Lung (tissue), 11 donors: ENCODE measurements at regions not wholly inside any gene's neighbourhood (a gene's known extent, or its start where the extent isn't known, plus 50 kb on each side); places are given as distances from the start of the nearest gene placed in this dataset.
A peak's percentile ranks its signal among the peaks of the same experiment; 100 is the strongest.

ENCODE experiments used
- ATAC-seq: fragments of 200-7000 bp; cut with Tn5 transposase; one replicate; pipeline ENCODE4 v1.9.1; 2020; ENCODE audit warnings: moderate number of reproducible peaks; ENCODE audit not compliant: insufficient read depth, low FRiP score
- DNase-seq, 3 donors: peaks; one replicate each; pipeline ENCODE4 v3.0.0-alpha.2; 2013 to 2017
- H3K27ac ChIP-seq, 2 donors: one replicate each; pipeline ENCODE4 v1.5.1; 2013; ENCODE audit warnings: mild to moderate bottlenecking in 2 of 2, moderate library complexity in 2 of 2, control low read depth in 1 of 2, inconsistent platforms in 1 of 2, low read depth in 1 of 2, low read length in 1 of 2
- H3K27me3 ChIP-seq, 3 donors: one replicate each; pipeline ENCODE4 v1.5.1; 2013; ENCODE audit warnings: low read length in 2 of 3; ENCODE audit not compliant: control insufficient read depth in 3 of 3, insufficient read depth in 3 of 3
- H3K36me3 ChIP-seq, 4 donors: one replicate each; pipeline ENCODE4 v1.5.1; 2013; ENCODE audit warnings: low read length in 4 of 4, mild to moderate bottlenecking in 1 of 4, moderate library complexity in 1 of 4; ENCODE audit not compliant: control insufficient read depth in 4 of 4, insufficient read depth in 4 of 4
- H3K4me1 ChIP-seq, 5 donors: one replicate each; pipeline ENCODE4 v1.5.1; 2013; ENCODE audit warnings: low read length in 5 of 5, mild to moderate bottlenecking in 2 of 5, moderate library complexity in 1 of 5; ENCODE audit not compliant: control insufficient read depth in 5 of 5, insufficient read depth in 5 of 5
- H3K4me3 ChIP-seq: one replicate; pipeline ENCODE4 v1.5.1; 2013; ENCODE audit warnings: mild to moderate bottlenecking, control low read depth, moderate library complexity
- H3K9ac ChIP-seq, 2 donors: one replicate each; pipeline ENCODE4 v1.5.1; 2013; ENCODE audit warnings: low read length in 2 of 2, control low read depth in 1 of 2; ENCODE audit not compliant: insufficient read depth in 1 of 2
- H3K9me3 ChIP-seq, 4 donors: one replicate each; pipeline ENCODE4 v1.5.1; 2013; ENCODE audit warnings: low read length in 3 of 4, mild to moderate bottlenecking in 1 of 4, moderate library complexity in 1 of 4; ENCODE audit not compliant: control insufficient read depth in 4 of 4, insufficient read depth in 3 of 4
- WGBS, 2 donors: extraction: QIAGEN DNeasy Blood & Tissue Kit; methylation state at CpG; one replicate each; pipeline ENCODE4 v1.1.7; 2013; 5-methylcytosine and 5-hydroxymethylcytosine counted together
- TF ChIP-seq, protein P1 (sequence below): IDR thresholded peaks from 2 replicates; pipeline ENCODE4 v1.5.1; 2012; ENCODE audit warnings: mild to moderate bottlenecking; ENCODE audit errors: control extremely low read depth, extremely low read depth
- donor health status: control.
- donor health status: control.
- donor health status: Bipolar disorder and iron deficiency.
- donor health status: healthy.
- donor health status: DM: yes; HTN: yes; CAD: no.

DNA sequence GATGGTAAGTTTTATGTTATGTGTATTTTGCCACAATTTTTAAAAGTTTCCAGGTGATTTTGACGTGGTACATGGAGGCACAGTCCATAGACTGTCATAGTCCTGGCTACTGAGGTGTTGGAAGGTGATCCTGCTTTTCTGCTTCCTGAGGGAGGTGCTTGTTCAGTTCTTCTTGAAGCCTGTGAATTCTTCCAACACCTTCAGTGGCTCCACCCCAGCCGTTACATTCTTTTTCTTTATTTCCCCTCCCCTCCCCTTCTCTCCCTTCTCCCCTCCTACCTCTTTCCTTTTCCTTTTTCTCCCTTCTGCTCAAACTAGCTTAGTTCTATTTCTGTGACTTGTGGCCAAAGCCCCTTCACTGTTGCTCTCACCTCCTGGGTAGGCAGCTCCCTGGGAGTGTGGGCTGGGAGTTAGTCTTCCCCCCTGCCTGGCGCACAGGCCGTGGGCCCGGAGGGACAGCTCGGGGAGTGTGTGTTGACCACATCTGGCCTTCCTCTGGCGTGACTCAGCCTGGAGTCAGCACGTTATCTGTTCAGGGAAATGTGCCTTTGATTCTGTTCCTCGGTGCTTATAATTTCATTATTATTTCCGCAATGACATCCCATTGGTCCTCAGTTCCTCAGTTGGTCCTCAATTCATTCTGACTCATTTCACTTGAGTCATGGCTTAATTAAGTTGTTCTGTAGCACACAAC is 566.2 kb downstream of the TBC1D22A start:
- H3K27me3 ChIP-seq, result peaks cover 0 to 4% (median 3%) of the 10 kb centered on the region in 3 donors
- H3K9ac ChIP-seq, result no peak overlapping the region
- peaks cover 0 to 10% (median 2%) of the 10 kb centered on the region in 4 donors for H3K9me3 ChIP-seq
- DNase-seq, result no peak
- ATAC-seq, result peak; percentile 36
- H3K27ac ChIP-seq, result no peak overlapping the region
- TF ChIP-seq, protein P1, sequence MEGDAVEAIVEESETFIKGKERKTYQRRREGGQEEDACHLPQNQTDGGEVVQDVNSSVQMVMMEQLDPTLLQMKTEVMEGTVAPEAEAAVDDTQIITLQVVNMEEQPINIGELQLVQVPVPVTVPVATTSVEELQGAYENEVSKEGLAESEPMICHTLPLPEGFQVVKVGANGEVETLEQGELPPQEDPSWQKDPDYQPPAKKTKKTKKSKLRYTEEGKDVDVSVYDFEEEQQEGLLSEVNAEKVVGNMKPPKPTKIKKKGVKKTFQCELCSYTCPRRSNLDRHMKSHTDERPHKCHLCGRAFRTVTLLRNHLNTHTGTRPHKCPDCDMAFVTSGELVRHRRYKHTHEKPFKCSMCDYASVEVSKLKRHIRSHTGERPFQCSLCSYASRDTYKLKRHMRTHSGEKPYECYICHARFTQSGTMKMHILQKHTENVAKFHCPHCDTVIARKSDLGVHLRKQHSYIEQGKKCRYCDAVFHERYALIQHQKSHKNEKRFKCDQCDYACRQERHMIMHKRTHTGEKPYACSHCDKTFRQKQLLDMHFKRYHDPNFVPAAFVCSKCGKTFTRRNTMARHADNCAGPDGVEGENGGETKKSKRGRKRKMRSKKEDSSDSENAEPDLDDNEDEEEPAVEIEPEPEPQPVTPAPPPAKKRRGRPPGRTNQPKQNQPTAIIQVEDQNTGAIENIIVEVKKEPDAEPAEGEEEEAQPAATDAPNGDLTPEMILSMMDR, result no peak
- H3K4me1 ChIP-seq, result no peaks in the 10 kb centered on the region
- no peak overlapping the region for H3K4me3 ChIP-seq
- 50 to 73% methylated on average over 10 of the region's 10 CpGs for WGBS, 2 donors
- no peaks in the 10 kb centered on the region for H3K36me3 ChIP-seq

DNA sequence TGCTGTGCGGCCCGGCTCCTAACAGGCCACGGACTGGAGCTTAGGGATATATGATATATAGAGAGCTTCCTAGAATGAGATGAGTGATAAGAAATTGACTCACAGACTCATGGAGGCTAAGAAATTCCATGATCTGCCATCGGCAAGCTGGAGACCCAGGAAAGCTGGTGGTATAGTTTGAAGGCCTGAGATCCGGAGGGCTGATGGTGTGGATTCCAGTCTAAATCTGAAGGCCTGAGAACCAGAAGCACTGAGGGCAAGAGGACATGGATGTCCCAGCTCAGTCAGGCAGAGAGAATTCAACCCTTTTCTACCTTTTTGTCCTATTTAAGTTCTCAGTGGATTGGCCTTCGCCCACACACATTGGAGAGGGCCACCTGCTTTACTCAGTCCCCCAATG is 564.8 kb downstream of the TBC1D22A start:
- no peak for DNase-seq

DNA sequence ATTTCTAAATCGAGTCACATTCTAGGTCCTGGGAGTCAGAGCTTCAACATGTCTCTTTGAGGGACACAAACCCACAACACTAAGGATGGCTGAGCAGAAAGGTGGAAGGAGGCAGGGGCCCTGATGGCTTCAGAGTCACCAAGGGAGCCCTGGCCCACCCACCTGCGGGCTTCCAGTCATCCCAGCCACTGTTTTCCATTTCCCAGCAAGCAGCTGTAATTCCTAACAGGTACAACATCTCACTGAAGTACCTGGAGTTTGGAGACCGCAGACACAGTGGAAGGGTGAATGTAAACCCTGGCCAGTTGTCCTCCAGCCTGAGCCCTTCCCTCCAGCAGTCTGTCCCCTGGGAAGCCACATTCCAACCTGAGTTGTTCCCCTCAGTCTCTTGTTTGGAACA is 562.8 kb downstream of the TBC1D22A start:
- Histone ChIP-seq H3K4me1 (no peaks in the 10 kb centered on the region), H3K9me3 (peaks cover 0 to 9% (median 7%) of the 10 kb centered on the region in 4 donors), H3K27me3 (peaks cover 0 to 3% (median 2%) of the 10 kb centered on the region in 3 donors), H3K36me3 (no peaks in the 10 kb centered on the region), H3K27ac (no peak overlapping the region), H3K9ac (no peak overlapping the region), H3K4me3 (no peak overlapping the region)
- DNase-seq (no peak), ATAC-seq (no peak)
- TF ChIP-seq, protein P1, result no peak
- 85 to 87% methylated on average over 3 of the region's 3 CpGs for WGBS, 2 donors

More for the DNA sequence above, 564.8 kb downstream of the TBC1D22A start:
- Histone ChIP-seq H3K9ac (no peak overlapping the region), H3K36me3 (no peaks in the 10 kb centered on the region), H3K4me3 (no peak overlapping the region), H3K27ac (no peak overlapping the region), H3K27me3 (peaks cover 0 to 4% (median 3%) of the 10 kb centered on the region in 3 donors), H3K4me1 (no peaks in the 10 kb centered on the region), H3K9me3 (peaks cover 0 to 9% (median 0%) of the 10 kb centered on the region in 4 donors)
- TF ChIP-seq, protein P1, result no peak
- no peak for ATAC-seq
- WGBS, 2 donors, result 93 to 97% methylated on average over 6 of the region's 6 CpGs
